Neuronal stem cell (in vitro differentiated cells): ENCODE measurements at regions not wholly inside any gene's neighbourhood (a gene's known extent, or its start where the extent isn't known, plus 50 kb on each side); places are given as distances from the start of the nearest gene placed in this dataset.

Experiments used
- DNase-seq: peaks from one replicate; pipeline ENCODE4 v3.0.0-alpha.2; 2013; ENCODE audit warnings: low spot score
- H2AFZ ChIP-seq: one replicate; pipeline ENCODE4 v1.6.1; 2013; ENCODE audit warnings: mild to moderate bottlenecking, low read length, inconsistent platforms
- H2AK5ac ChIP-seq: 2 replicates; pipeline ENCODE4 v1.6.1; 2013; ENCODE audit warnings: low read depth, mild to moderate bottlenecking, inconsistent platforms, low read length, moderate library complexity, mixed read lengths
- H2BK120ac ChIP-seq: 2 replicates; pipeline ENCODE4 v1.6.1; 2013; ENCODE audit warnings: low read depth, mild to moderate bottlenecking, inconsistent platforms, low read length, moderate library complexity, mixed read lengths
- H2BK12ac ChIP-seq: one replicate; pipeline ENCODE4 v1.6.1; 2013; ENCODE audit warnings: low read length, inconsistent platforms
- H2BK15ac ChIP-seq: 2 replicates; pipeline ENCODE4 v1.6.1; 2013; ENCODE audit warnings: mild to moderate bottlenecking, low read length, inconsistent platforms, mixed read lengths
- H2BK5ac ChIP-seq: one replicate; pipeline ENCODE4 v1.6.1; 2013; ENCODE audit warnings: inconsistent platforms, mild to moderate bottlenecking, low read length, moderate library complexity
- H3K14ac ChIP-seq: one replicate; pipeline ENCODE4 v1.6.1; 2013; ENCODE audit warnings: low read length, inconsistent platforms
- H3K18ac ChIP-seq: 2 replicates; pipeline ENCODE4 v1.6.1; 2013; ENCODE audit warnings: low read length, inconsistent platforms
- H3K23ac ChIP-seq: 2 replicates; pipeline ENCODE4 v1.6.1; 2013; ENCODE audit warnings: low read depth, mild to moderate bottlenecking, mixed read lengths, low read length, inconsistent platforms; ENCODE audit not compliant: poor library complexity
- H3K27ac ChIP-seq: replicated peaks from 3 replicates; pipeline ENCODE4 v1.5.1; 2013; ENCODE audit warnings: low read length, inconsistent platforms
- H3K27me3 ChIP-seq, 3 experiments: 2 replicates each; pipeline ENCODE4 v1.6.1; 2013; ENCODE audit warnings: low read length in 3 of 3, mild to moderate bottlenecking in 2 of 3, inconsistent platforms in 1 of 3, low read depth in 1 of 3, mixed read lengths in 1 of 3, moderate library complexity in 1 of 3; ENCODE audit not compliant: control insufficient read depth in 3 of 3, insufficient read depth in 3 of 3
- H3K36me3 ChIP-seq, 2 donors: replicated peaks in 1 of 2; 2 replicates each; pipeline ENCODE4 v1.6.1; 2013; ENCODE audit warnings: low read length in 2 of 2; ENCODE audit not compliant: control insufficient read depth in 2 of 2, insufficient read depth in 2 of 2
- H3K4ac ChIP-seq: 2 replicates; pipeline ENCODE4 v1.6.1; 2013; ENCODE audit warnings: inconsistent platforms, mild to moderate bottlenecking, low read length, moderate library complexity
- H3K4me1 ChIP-seq, 2 donors: 1 replicate in 1 of 2; 2 replicates in 1 of 2; pipeline ENCODE4 v1.6.1; 2013; ENCODE audit warnings: low read length in 2 of 2, low read depth in 1 of 2; ENCODE audit not compliant: control insufficient read depth in 2 of 2, insufficient read depth in 1 of 2
- H3K4me2 ChIP-seq: one replicate; pipeline ENCODE4 v1.6.1; 2013; ENCODE audit warnings: mild to moderate bottlenecking, low read length, inconsistent platforms; ENCODE audit not compliant: insufficient read depth, poor library complexity, severe bottlenecking
- H3K4me3 ChIP-seq, 2 donors: 2 replicates each; pipeline ENCODE4 v1.5.1; 2013; ENCODE audit warnings: low read length in 2 of 2, mild to moderate bottlenecking in 2 of 2, inconsistent platforms in 1 of 2, moderate library complexity in 1 of 2
- H3K79me1 ChIP-seq: one replicate; pipeline ENCODE4 v1.6.1; 2013; ENCODE audit warnings: low read depth, mild to moderate bottlenecking, inconsistent platforms, low read length, moderate library complexity
- H3K9ac ChIP-seq: one replicate; pipeline ENCODE4 v1.6.1; 2013; ENCODE audit warnings: mild to moderate bottlenecking, low read depth, low read length, inconsistent platforms; ENCODE audit not compliant: poor library complexity
- H3K9me3 ChIP-seq, 2 donors: replicated peaks in 1 of 2; 2 replicates each; pipeline versions ENCODE3 to v1.6.1; 2013; ENCODE audit warnings: low read length in 2 of 2, mild to moderate bottlenecking in 2 of 2, inconsistent platforms in 1 of 2, low read depth in 1 of 2, mixed read lengths in 1 of 2, moderate library complexity in 1 of 2; ENCODE audit not compliant: control insufficient read depth in 2 of 2, insufficient read depth in 1 of 2
- H4K8ac ChIP-seq: one replicate; pipeline ENCODE4 v1.6.1; 2013; ENCODE audit warnings: low read depth, mild to moderate bottlenecking, inconsistent platforms, low read length, moderate library complexity
- H4K91ac ChIP-seq: one replicate; pipeline ENCODE4 v1.6.1; 2013; ENCODE audit warnings: low read length, low read depth, mild to moderate bottlenecking, inconsistent platforms; ENCODE audit not compliant: poor library complexity
- WGBS, 2 donors: extraction: QIAGEN DNeasy Blood & Tissue Kit; methylation state at CpG; one replicate each; pipeline ENCODE4 v1.1.7; 2013; ENCODE audit warnings: missing lambda C conversion rate in 2 of 2, mixed read lengths in 1 of 2; ENCODE audit not compliant: insufficient read length in 2 of 2, insufficient replicate concordance in 1 of 2; ENCODE audit errors: extremely low coverage in 2 of 2; 5-methylcytosine and 5-hydroxymethylcytosine counted together

GRCh38 chr13:44158098-44158521 lies 215.5 kb upstream of the SERP2 start:
- Histone ChIP-seq H3K9ac (no peak overlapping the region), H3K18ac (no peak overlapping the region), H3K27me3 (peaks cover 0 to 2% (median 0%) of the 10 kb centered on the region in 3 experiments), H3K4ac (no peak overlapping the region), H4K91ac (no peak overlapping the region), H3K23ac (no peak overlapping the region), H2BK12ac (no peak overlapping the region), H3K4me2 (no peak overlapping the region), H2BK120ac (no peak overlapping the region), H3K14ac (no peak overlapping the region), H2BK15ac (no peak overlapping the region), H3K4me3 (no peak overlapping the region), H3K9me3 (no peaks in the 10 kb centered on the region), H3K27ac (no peak overlapping the region), H3K36me3 (no peaks in the 10 kb centered on the region), H3K79me1 (no peaks in the 10 kb centered on the region), H3K4me1 (peaks cover 0 to 3% of the 10 kb centered on the region in 2 donors), H2BK5ac (no peak overlapping the region), H4K8ac (no peak overlapping the region), H2AK5ac (no peak overlapping the region), H2AFZ (no peak overlapping the region)
- WGBS, 2 donors: no CpG with 5 or more reads among the region's 2 CpGs
- DNase-seq: no peak

GRCh38 chr13:44158881-44159632 lies 214.6 kb upstream of the SERP2 start:
- no peak overlapping the region for H3K23ac ChIP-seq
- H3K4me3 ChIP-seq: no peak overlapping the region
- no peak overlapping the region for H3K27ac ChIP-seq
- WGBS, 2 donors: no CpG with 5 or more reads among the region's 15 CpGs
- no peak overlapping the region for H3K4me2 ChIP-seq
- H3K14ac ChIP-seq: no peak overlapping the region
- H3K4me1 ChIP-seq: peaks cover 0 to 3% of the 10 kb centered on the region in 2 donors
- no peaks in the 10 kb centered on the region for H3K36me3 ChIP-seq
- no peak overlapping the region for H2AK5ac ChIP-seq
- H2BK5ac ChIP-seq: no peak overlapping the region
- no peak overlapping the region for H3K9ac ChIP-seq
- DNase-seq: no peak
- H2AFZ ChIP-seq: no peak overlapping the region
- no peak overlapping the region for H3K18ac ChIP-seq
- H4K91ac ChIP-seq: no peak overlapping the region
- H3K27me3 ChIP-seq: peaks cover 0 to 2% (median 0%) of the 10 kb centered on the region in 3 experiments
- no peak overlapping the region for H2BK15ac ChIP-seq
- no peak overlapping the region for H2BK120ac ChIP-seq
- no peak overlapping the region for H3K4ac ChIP-seq
- H3K79me1 ChIP-seq: no peaks in the 10 kb centered on the region
- no peak overlapping the region for H2BK12ac ChIP-seq
- no peak overlapping the region for H4K8ac ChIP-seq
- no peaks in the 10 kb centered on the region for H3K9me3 ChIP-seq

- Histone ChIP-seq H3K4me2 (no peak overlapping the region), H3K14ac (no peak overlapping the region), H3K79me1 (no peaks in the 10 kb centered on the region), H3K4ac (no peak overlapping the region), H4K8ac (no peak overlapping the region), H2AFZ (no peak overlapping the region), H3K27me3 (peaks cover 0 to 2% (median 0%) of the 10 kb centered on the region in 3 experiments), H3K23ac (no peak overlapping the region), H2BK12ac (no peak overlapping the region), H3K4me3 (no peak overlapping the region), H2BK5ac (no peak overlapping the region), H2AK5ac (no peak overlapping the region), H3K36me3 (no peaks in the 10 kb centered on the region), H3K9ac (no peak overlapping the region), H4K91ac (no peak overlapping the region), H2BK120ac (no peak overlapping the region), H2BK15ac (no peak overlapping the region), H3K4me1 (peaks cover 0 to 3% of the 10 kb centered on the region in 2 donors), H3K18ac (no peak overlapping the region), H3K9me3 (no peaks in the 10 kb centered on the region), H3K27ac (no peak overlapping the region)
- WGBS, 2 donors: no CpG with 5 or more reads among the region's 8 CpGs
- no peak for DNase-seq
Observed at GRCh38 chr13:44159633-44160279, 213.9 kb upstream of the SERP2 start.

DNA sequence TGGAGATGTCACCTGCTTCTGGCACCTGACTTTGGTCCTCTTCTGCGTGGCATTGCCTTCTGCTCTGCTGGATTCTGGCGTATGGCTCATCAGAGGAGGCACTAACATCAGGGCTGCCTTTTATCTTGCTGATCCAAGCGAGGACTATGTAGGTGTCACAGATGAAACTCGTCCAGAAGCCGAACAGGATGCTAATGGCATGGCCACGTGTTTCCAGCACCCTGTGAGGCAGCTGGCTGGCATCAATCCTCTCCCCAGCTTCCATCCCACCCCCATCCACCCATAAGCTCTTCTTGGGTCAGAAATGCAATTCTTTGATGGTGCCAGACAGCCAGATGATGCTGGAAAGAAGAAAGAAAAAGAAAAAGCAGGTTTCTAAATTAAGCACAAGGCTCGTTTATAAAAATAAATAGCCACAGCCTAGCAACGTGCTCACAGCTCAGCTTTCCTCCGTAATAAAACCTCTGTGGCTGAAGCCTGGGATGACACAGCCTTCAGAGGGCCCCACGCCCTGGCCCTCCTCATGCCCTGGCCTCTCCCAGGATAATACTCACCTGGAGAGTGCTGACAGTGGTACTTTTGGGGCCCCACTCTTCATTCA lies 212.9 kb upstream of the SERP2 start:
- Histone ChIP-seq H3K27ac (no peak overlapping the region), H3K14ac (no peak overlapping the region), H3K18ac (no peak overlapping the region), H4K8ac (no peak overlapping the region), H2BK15ac (no peak overlapping the region), H3K4me1 (peaks cover 0 to 1% of the 10 kb centered on the region in 2 donors), H2AFZ (no peak overlapping the region), H2BK12ac (no peak overlapping the region), H3K23ac (no peak overlapping the region), H3K9ac (no peak overlapping the region), H3K9me3 (no peaks in the 10 kb centered on the region), H3K36me3 (no peaks in the 10 kb centered on the region), H3K4me2 (no peak overlapping the region), H3K79me1 (no peaks in the 10 kb centered on the region), H3K4ac (no peak overlapping the region), H4K91ac (no peak overlapping the region), H2BK120ac (no peak overlapping the region), H3K4me3 (no peak overlapping the region), H3K27me3 (peaks cover 0 to 2% (median 0%) of the 10 kb centered on the region in 3 experiments), H2AK5ac (no peak overlapping the region), H2BK5ac (no peak overlapping the region)
- no peak for DNase-seq
- no CpG with 5 or more reads among the region's 10 CpGs for WGBS, 2 donors
